GM23248 (cell line): ENCODE measurements at regions not wholly inside any gene's neighbourhood (a gene's known extent, or its start where the extent isn't known, plus 50 kb on each side); places are given as distances from the start of the nearest gene placed in this dataset.

ENCODE experiments used
- EZH2 ChIP-seq: fragments of 200-600 bp; sonication (generic); IDR thresholded peaks from 2 replicates; pipeline ENCODE4 v1.6.1; 2018; ENCODE audit warnings: antibody characterized with exemption, mild to moderate bottlenecking; ENCODE audit not compliant: insufficient read depth, poor library complexity, severe bottlenecking
- EZH2phosphoT487 ChIP-seq: fragments of 200-600 bp; sonication (generic); IDR thresholded peaks from 2 replicates; pipeline ENCODE4 v1.6.1; 2018; ENCODE audit warnings: antibody characterized with exemption, moderate library complexity, mild to moderate bottlenecking, low read depth; ENCODE audit not compliant: insufficient read depth

DNA sequence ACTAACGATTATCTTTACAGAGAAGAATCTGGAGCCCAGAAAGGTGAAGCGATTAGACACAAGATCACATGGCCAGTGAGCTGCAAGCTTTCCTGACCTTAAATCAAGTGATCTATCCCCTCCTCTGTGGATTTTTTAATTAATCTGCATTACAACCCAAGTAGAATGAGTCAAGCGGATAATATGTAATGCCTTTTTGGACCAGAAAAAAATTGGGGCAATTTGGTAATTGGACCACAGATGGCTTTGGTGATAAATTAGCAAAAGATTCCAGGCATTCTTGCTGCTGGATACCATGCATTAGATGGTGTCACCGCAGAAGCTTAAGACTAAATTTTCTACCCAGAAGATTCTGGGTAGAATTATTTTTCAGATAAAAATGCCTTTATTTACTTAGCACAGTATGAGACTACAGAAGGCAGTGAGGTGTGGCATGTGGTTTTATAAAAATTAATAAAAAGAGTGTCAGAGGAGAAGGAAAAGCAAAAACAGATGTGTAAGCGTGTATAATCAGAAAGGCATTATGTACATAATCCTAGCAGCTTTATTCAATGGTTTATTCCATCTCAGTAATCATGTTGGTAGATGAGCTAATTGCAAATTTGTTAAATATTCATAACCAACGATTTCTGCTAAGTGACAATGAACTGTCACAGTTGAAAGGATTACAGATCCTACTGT lies 53.9 kb upstream of the PCSK2 start:
- TF ChIP-seq EZH2phosphoT487 = no peak
- no peak for TF ChIP-seq EZH2
